ENCODE measurements at regions not wholly inside any gene's neighbourhood (a gene's known extent, or its start where the extent isn't known, plus 50 kb on each side); places are given as distances from the start of the nearest gene placed in this dataset.

DNA sequence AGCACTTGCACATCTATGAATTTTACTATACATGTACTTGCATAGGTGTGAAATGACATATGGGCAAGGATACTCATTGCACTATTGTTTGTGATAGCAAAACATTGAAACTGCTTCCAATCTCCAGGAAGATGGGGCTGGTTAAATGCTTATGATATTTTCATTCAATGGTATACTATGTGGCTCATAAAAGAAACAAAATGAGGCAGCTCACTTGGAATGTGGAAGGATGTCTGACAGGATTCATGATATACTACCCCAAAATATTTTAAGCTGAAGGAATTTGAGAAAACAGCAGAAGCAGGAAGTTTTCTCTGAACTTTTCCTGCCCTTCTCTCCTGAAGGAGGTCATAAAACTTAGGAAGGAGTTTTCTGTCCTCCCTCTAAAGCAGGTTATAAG is 99.6 kb upstream of the CAST start:
- no peaks in the 10 kb centered on the region for H3F3A ChIP-seq (ENCODE audit: insufficient read depth, low read depth)
- CTCF ChIA-PET = no interaction called here
- 0 out of 2 replicates have a peak overlapping the region, but pooled peaks have one; percentile 0 for H3K4me2 ChIP-seq
- TF ChIP-seq EZH2 (IDR thresholded peaks at IDR 0.05; ENCODE audit: low read depth) = no peak
- TF ChIP-seq, protein P1, sequence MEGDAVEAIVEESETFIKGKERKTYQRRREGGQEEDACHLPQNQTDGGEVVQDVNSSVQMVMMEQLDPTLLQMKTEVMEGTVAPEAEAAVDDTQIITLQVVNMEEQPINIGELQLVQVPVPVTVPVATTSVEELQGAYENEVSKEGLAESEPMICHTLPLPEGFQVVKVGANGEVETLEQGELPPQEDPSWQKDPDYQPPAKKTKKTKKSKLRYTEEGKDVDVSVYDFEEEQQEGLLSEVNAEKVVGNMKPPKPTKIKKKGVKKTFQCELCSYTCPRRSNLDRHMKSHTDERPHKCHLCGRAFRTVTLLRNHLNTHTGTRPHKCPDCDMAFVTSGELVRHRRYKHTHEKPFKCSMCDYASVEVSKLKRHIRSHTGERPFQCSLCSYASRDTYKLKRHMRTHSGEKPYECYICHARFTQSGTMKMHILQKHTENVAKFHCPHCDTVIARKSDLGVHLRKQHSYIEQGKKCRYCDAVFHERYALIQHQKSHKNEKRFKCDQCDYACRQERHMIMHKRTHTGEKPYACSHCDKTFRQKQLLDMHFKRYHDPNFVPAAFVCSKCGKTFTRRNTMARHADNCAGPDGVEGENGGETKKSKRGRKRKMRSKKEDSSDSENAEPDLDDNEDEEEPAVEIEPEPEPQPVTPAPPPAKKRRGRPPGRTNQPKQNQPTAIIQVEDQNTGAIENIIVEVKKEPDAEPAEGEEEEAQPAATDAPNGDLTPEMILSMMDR (conservative IDR thresholded peaks at IDR 0.05) = no peak
- no peak overlapping the region for H3K27ac ChIP-seq
- intact Hi-C loops (cut with micrococcal nuclease; ENCODE audit: unreplicated experiment) = no loop called here
- peak in 1 of 2 experiments; percentile 46 for DNase-seq
- H3K27me3 ChIP-seq (ENCODE audit: insufficient read depth, low read depth) = no peaks in the 10 kb centered on the region
- BruUV-seq (replicated peaks) = no TSS peak
- H3K9me2 ChIP-seq (ENCODE audit: insufficient read depth) = no peaks in the 10 kb centered on the region
- no peaks in the 10 kb centered on the region for H3K36me3 ChIP-seq (ENCODE audit: low read depth)
- H3K9me3 ChIP-seq (ENCODE audit: insufficient read depth, low read depth) = no peaks in the 10 kb centered on the region; the same call in 1 of the 2 replicates
- POLR2A ChIA-PET (ENCODE audit: unreplicated experiment) = no interaction called here
- no peaks in the 10 kb centered on the region for H4K20me1 ChIP-seq (ENCODE audit: insufficient read depth)
- H3K4me3 ChIP-seq = no peak overlapping the region
- no peaks in the 10 kb centered on the region for H3K79me2 ChIP-seq (ENCODE audit: low read depth)
- H2AFZ ChIP-seq = no peak overlapping the region
- H3K4me1 ChIP-seq (replicated peaks; ENCODE audit: insufficient read depth) = no peaks in the 10 kb centered on the region

- BruUV-seq (replicated peaks) = no TSS peak
- Histone ChIP-seq H3K9me2 (ENCODE audit: insufficient read depth) (no peaks in the 10 kb centered on the region), H3K27me3 (ENCODE audit: insufficient read depth, low read depth) (no peaks in the 10 kb centered on the region), H3K79me2 (ENCODE audit: low read depth) (no peaks in the 10 kb centered on the region), H3K4me3 (no peak overlapping the region), H3K36me3 (ENCODE audit: low read depth) (no peaks in the 10 kb centered on the region), H3K4me1 (replicated peaks; ENCODE audit: insufficient read depth) (no peaks in the 10 kb centered on the region), H2AFZ (no peak overlapping the region), H4K20me1 (ENCODE audit: insufficient read depth) (no peaks in the 10 kb centered on the region), H3K9me3 (ENCODE audit: insufficient read depth, low read depth) (no peaks in the 10 kb centered on the region; the same call in 1 of the 2 replicates), H3K4me2 (no peak overlapping the region), H3F3A (ENCODE audit: insufficient read depth, low read depth) (no peaks in the 10 kb centered on the region), H3K27ac (no peak overlapping the region)
- ChIA-PET POLR2A (ENCODE audit: unreplicated experiment) (no interaction called here), CTCF (no interaction called here)
- TF ChIP-seq, protein P1 (conservative IDR thresholded peaks at IDR 0.05) = no peak
- TF ChIP-seq EZH2 (IDR thresholded peaks at IDR 0.05; ENCODE audit: low read depth) = no peak
- no peak for DNase-seq
- intact Hi-C loops (cut with micrococcal nuclease; ENCODE audit: unreplicated experiment) = no loop called here
Measured at GRCh38 chr5:96563816-96564215, 98.4 kb upstream of the CAST start.

DNA sequence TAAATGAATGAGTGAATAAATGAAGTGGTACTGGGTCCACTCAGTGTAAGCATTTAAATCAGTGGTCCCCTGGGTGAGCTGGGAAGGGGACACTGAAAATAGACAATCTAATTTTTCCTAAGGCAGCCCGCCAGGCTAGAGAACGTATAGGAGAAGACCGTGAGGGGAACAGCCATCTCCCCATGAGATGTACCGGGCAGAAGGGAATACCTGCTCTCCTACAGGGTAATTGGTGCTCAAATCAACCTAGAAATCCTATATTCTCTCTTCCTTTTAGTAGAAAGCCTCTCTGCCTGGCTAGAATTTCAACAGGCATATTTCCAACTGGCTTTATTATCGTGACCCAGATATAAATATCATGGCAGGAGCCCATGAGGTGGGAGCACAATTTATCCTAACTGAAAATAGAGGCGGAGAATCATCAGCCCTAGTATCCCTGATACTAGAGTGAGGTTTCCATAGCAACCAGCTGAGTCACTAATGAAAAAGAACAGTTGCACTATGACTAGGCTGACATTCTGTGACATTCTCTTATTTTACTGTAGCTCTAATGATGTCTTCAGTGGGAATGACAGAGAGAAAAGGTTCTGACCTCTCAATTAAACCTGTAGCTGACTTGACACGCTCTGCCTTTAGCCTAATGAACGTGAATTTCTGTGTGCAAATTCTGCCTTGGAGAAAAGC is 96.5 kb upstream of the CAST start:
- BruUV-seq (replicated peaks) = no TSS peak
- Histone ChIP-seq H3K4me2 (no peak overlapping the region), H3K4me1 (replicated peaks; ENCODE audit: insufficient read depth) (no peaks in the 10 kb centered on the region), H2AFZ (no peak overlapping the region), H3K9me2 (ENCODE audit: insufficient read depth) (no peaks in the 10 kb centered on the region), H3K27me3 (ENCODE audit: insufficient read depth, low read depth) (no peaks in the 10 kb centered on the region), H3K79me2 (ENCODE audit: low read depth) (no peaks in the 10 kb centered on the region), H3K4me3 (no peak overlapping the region), H3K36me3 (ENCODE audit: low read depth) (no peaks in the 10 kb centered on the region), H3K9me3 (ENCODE audit: insufficient read depth, low read depth) (no peaks in the 10 kb centered on the region; the same call in 1 of the 2 replicates), H3F3A (ENCODE audit: insufficient read depth, low read depth) (no peaks in the 10 kb centered on the region), H4K20me1 (ENCODE audit: insufficient read depth) (no peaks in the 10 kb centered on the region), H3K27ac (no peak overlapping the region)
- CTCF ChIA-PET = no interaction called here
- intact Hi-C loops (cut with micrococcal nuclease; ENCODE audit: unreplicated experiment) = no loop called here
- TF ChIP-seq, protein P1 (conservative IDR thresholded peaks at IDR 0.05) = no peak
- no peak for TF ChIP-seq EZH2 (IDR thresholded peaks at IDR 0.05; ENCODE audit: low read depth)
- DNase-seq = peak in 1 of 2 experiments; percentile 41
- POLR2A ChIA-PET (ENCODE audit: unreplicated experiment) = no interaction called here

All from PC-9 (cell line).